Gastrocnemius medialis (tissue), 4 donors: ENCODE measurements at regions not wholly inside any gene's neighbourhood (a gene's known extent, or its start where the extent isn't known, plus 50 kb on each side); places are given as distances from the start of the nearest gene placed in this dataset.

ENCODE experiments used
- CTCF ChIP-seq, 5 experiments: fragments of 450-650 bp in 3 of 5; fragments of 200-600 bp in 2 of 5; sonication (generic) in 2 of 5; IDR thresholded peaks in 4 of 5; conservative IDR thresholded peaks in 1 of 5; 1 replicate in 4 of 5; 2 replicates in 1 of 5; pipeline ENCODE4 v1.5.1; 2016 to 2019; ENCODE audit warnings: antibody characterized with exemption in 5 of 5, mild to moderate bottlenecking in 3 of 5, moderate library complexity in 3 of 5
- POLR2A ChIP-seq, 2 donors: fragments of 450-650 bp; IDR thresholded peaks; one replicate each; pipeline ENCODE4 v1.6.1; 2017; ENCODE audit warnings: antibody characterized with exemption in 2 of 2, mild to moderate bottlenecking in 2 of 2, moderate library complexity in 2 of 2

- TF ChIP-seq CTCF (IDR thresholded peaks at IDR 0.05 in 4 of 5, conservative IDR thresholded peaks at IDR 0.05 in 1 of 5): no peak
- TF ChIP-seq POLR2A (IDR thresholded peaks at IDR 0.05): no peak
These were observed 131.3 kb downstream of the ACTL8 start for GRCh38 chr1:17886386-17886785.
